HepG2 (cell line): ENCODE measurements at regions not wholly inside any gene's neighbourhood (a gene's known extent, or its start where the extent isn't known, plus 50 kb on each side); places are given as distances from the start of the nearest gene placed in this dataset.

Experiments
- ATAC-seq: fragments of 200-7000 bp; cut with Tn5 transposase; 3 replicates; pipeline ENCODE4 v1.9.1; 2020; ENCODE audit warnings: mild to moderate bottlenecking, moderate library complexity
- BruUV-seq: library from RNA; stranded (reverse); fragments of 400-500 nt; replicated peaks from 2 replicates; lab custom pipeline; 2021; lab: Mats Ljungman, UMichigan
- CTCF ChIA-PET: fragments of 300-600 bp; formaldehyde crosslinking; extraction: SDS; loops from one replicate; lab custom pipeline; 2021; ENCODE audit warnings: low total read pairs, inconsistent platforms, low intra/inter-chr PET ratio; lab: Yijun Ruan, JAX
- POLR2A ChIA-PET: fragments of 350-600 bp; sonication (Branson Sonifier 250); formaldehyde crosslinking; loops from one replicate; lab custom pipeline; 2020; ENCODE audit warnings: antibody characterized with exemption, inconsistent platforms; lab: Yijun Ruan, JAX
- DNase-seq: peaks from one replicate; pipeline ENCODE4 v3.0.0-alpha.2; 2015; ENCODE audit warnings: low spot score
- FAIRE-seq: peaks from 3 replicates; lab custom pipeline; 2011; peaks lifted over from hg19 to GRCh38; lab: Jason Lieb, UNC
- H2AFZ ChIP-seq: one replicate; pipeline ENCODE4 v1.6.1; 2011; ENCODE audit warnings: low read length, inconsistent platforms
- H3K27ac ChIP-seq: fragments of 300-600 bp; 3 replicates; pipeline ENCODE4 v1.8.0; 2011; ENCODE audit warnings: mixed run types, mild to moderate bottlenecking, mixed read lengths, low read length, inconsistent platforms; ENCODE audit not compliant: insufficient read depth; ENCODE audit errors: extremely low read length
- H3K27me3 ChIP-seq, 2 experiments: fragments of 200-600 bp in 1 of 2; 2 replicates in 1 of 2; 3 replicates in 1 of 2; pipeline versions ENCODE4 v1.6.0 to v1.8.0; 2011; ENCODE audit warnings: low read length in 2 of 2, mild to moderate bottlenecking in 2 of 2, moderate library complexity in 2 of 2, inconsistent platforms in 1 of 2; ENCODE audit not compliant: insufficient read depth in 2 of 2, control insufficient read depth in 1 of 2
- H3K36me3 ChIP-seq, 2 experiments: fragments of 200-600 bp in 1 of 2; replicated peaks in 1 of 2; 2 replicates in 1 of 2; 3 replicates in 1 of 2; pipeline versions ENCODE4 v1.5.1 to v1.8.0; 2011; ENCODE audit warnings: low read length in 2 of 2, inconsistent platforms in 1 of 2; ENCODE audit not compliant: insufficient read depth in 2 of 2, control insufficient read depth in 1 of 2
- H3K4me1 ChIP-seq: 2 replicates; pipeline ENCODE4 v1.5.1; 2012; ENCODE audit warnings: low read length, inconsistent platforms; ENCODE audit not compliant: insufficient read depth
- H3K4me2 ChIP-seq: 2 replicates; pipeline ENCODE4 v1.6.0; 2011; ENCODE audit warnings: low read depth, low read length, inconsistent platforms
- H3K4me3 ChIP-seq, 3 experiments: fragments of 200-600 bp in 1 of 3; sonication (generic), shearing (Covaris generic) in 1 of 3; replicated peaks in 1 of 3; 2 replicates each; pipeline ENCODE4 v1.5.1; 2011 to 2016; ENCODE audit warnings: low read length in 3 of 3, inconsistent platforms in 2 of 3, low read depth in 2 of 3, mild to moderate bottlenecking in 2 of 3, control low read depth in 1 of 3, mixed read lengths in 1 of 3; ENCODE audit not compliant: insufficient read depth in 1 of 3
- H3K79me2 ChIP-seq: one replicate; pipeline ENCODE4 v1.6.1; 2011; ENCODE audit warnings: low read length, inconsistent platforms; ENCODE audit not compliant: insufficient read depth
- H3K9ac ChIP-seq: 2 replicates; pipeline ENCODE4 v1.6.0; 2011; ENCODE audit warnings: mild to moderate bottlenecking, low read depth, low read length, inconsistent platforms; ENCODE audit not compliant: insufficient read depth
- H3K9me3 ChIP-seq: 2 replicates; pipeline ENCODE4 v1.5.1; 2012; ENCODE audit warnings: mild to moderate bottlenecking, low read length
- H4K20me1 ChIP-seq: 2 replicates; pipeline ENCODE4 v1.6.0; 2011; ENCODE audit warnings: inconsistent platforms, mild to moderate bottlenecking, low read length, moderate library complexity; ENCODE audit not compliant: insufficient read depth
- CBX1 ChIP-seq: IDR thresholded peaks from one replicate; pipeline ENCODE4 v1.6.1; 2016; ENCODE audit warnings: antibody characterized with exemption, low read depth
- CC2D1A ChIP-seq: sonication (generic); formaldehyde crosslinking; IDR thresholded peaks from 2 replicates; pipeline ENCODE4 v1.8.1; 2023; ENCODE audit warnings: mild to moderate bottlenecking, missing genetic modification reagents
- GMEB2 ChIP-seq: IDR thresholded peaks from 2 replicates; pipeline ENCODE4 v1.6.1; 2016; ENCODE audit warnings: missing biosample characterization, missing genetic modification reagents, low read depth
- HCFC1 ChIP-seq: fragments of 150-350 bp; IDR thresholded peaks from 2 replicates; pipeline ENCODE4 v1.6.1; 2014; ENCODE audit warnings: low read depth, low read length
- IKZF5 ChIP-seq: IDR thresholded peaks from 2 replicates; pipeline ENCODE4 v1.6.1; 2018; ENCODE audit warnings: missing genetic modification reagents, mild to moderate bottlenecking, missing compliant biosample characterization
- IRX3 ChIP-seq: sonication (generic); formaldehyde crosslinking; IDR thresholded peaks from 2 replicates; pipeline ENCODE4 v1.8.1; 2023; ENCODE audit warnings: mild to moderate bottlenecking, low read depth, missing genetic modification reagents, borderline replicate concordance
- KAT7 ChIP-seq: IDR thresholded peaks from 2 replicates; pipeline ENCODE4 v1.6.1; 2018; ENCODE audit warnings: borderline replicate concordance, missing compliant biosample characterization
- KLF16 ChIP-seq, 2 experiments: sonication (generic) in 1 of 2; formaldehyde crosslinking in 1 of 2; IDR thresholded peaks; 2 replicates each; pipeline versions ENCODE4 v1.6.1 to v1.8.0; 2016 to 2023; ENCODE audit warnings: missing genetic modification reagents in 2 of 2, missing compliant biosample characterization in 1 of 2
- ONECUT2 ChIP-seq: sonication (generic); formaldehyde crosslinking; IDR thresholded peaks from 2 replicates; pipeline ENCODE4 v1.4.0; 2020; ENCODE audit warnings: missing genetic modification reagents
- RXRB ChIP-seq: IDR thresholded peaks from 2 replicates; pipeline ENCODE4 v1.6.1; 2016; ENCODE audit warnings: borderline replicate concordance, missing genetic modification reagents, missing compliant biosample characterization
- ZBTB2 ChIP-seq: sonication (generic); formaldehyde crosslinking; IDR thresholded peaks from 2 replicates; pipeline ENCODE4 v1.8.0; 2022; ENCODE audit warnings: low read depth, missing genetic modification reagents
- ZNF430 ChIP-seq: sonication (generic); formaldehyde crosslinking; IDR thresholded peaks from 2 replicates; pipeline ENCODE4 v1.9.0; 2021; ENCODE audit warnings: mild to moderate bottlenecking, missing genetic modification reagents
- WGBS: methylation state at CpG from one replicate; pipeline ENCODE4 v1.1.6; 2017; ENCODE audit warnings: low lambda C conversion rate; 5-methylcytosine and 5-hydroxymethylcytosine counted together
- in situ Hi-C: cut with HindIII; loops from 2 replicates; pipeline ENCODE4 v1.10.0; 2017; ENCODE audit warnings: low pct_unique_long_range_greater_than_20kb; ENCODE audit not compliant: extremely low pct_ligation_motif_present
- intact Hi-C: fragments of 100-400 bp; cut with micrococcal nuclease; formaldehyde crosslinking; loops from one replicate; pipeline ENCODE4 v1.10.0; 2022; ENCODE audit not compliant: unreplicated experiment
- TF ChIP-seq, protein P1 (sequence below): IDR thresholded peaks from 2 replicates; pipeline ENCODE4 v1.6.1; 2012; ENCODE audit warnings: low read length, improper control_type of control experiment
- TF ChIP-seq, protein P2 (sequence below): fragments of 450-650 bp; IDR thresholded peaks from 2 replicates; pipeline ENCODE4 v1.6.1; 2016

DNA sequence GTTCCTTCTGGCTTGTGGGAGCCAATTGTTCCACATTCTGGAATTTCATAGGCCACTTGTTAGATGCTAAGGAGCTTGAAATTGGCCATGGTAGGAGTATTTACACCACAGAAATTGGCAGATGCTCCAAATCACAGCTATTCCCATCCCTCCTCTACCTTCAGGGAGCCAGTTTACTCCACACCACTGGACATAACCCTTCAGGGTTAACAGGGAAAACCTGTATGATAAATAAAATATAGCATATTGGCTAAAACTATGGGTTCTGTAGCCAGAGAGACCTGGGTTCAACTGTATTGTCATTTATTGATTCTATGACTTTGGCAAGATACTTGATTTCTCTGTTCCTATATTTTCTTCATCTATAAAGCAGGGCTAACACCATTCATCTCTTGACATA lies 384.2 kb upstream of the PROK2 start (continued):
- no peak for TF ChIP-seq ZBTB2 (CRISPR knock-in tag)
- no peak for TF ChIP-seq KLF16 (CRISPR knock-in tag; IDR thresholded peaks at IDR 0.05)
- TF ChIP-seq KAT7 (CRISPR knock-in tag) = no peak
- TF ChIP-seq RXRB (CRISPR knock-in tag) = no peak
- no peak for TF ChIP-seq CBX1
- TF ChIP-seq HCFC1 = no peak
- TF ChIP-seq IKZF5 = no peak
- TF ChIP-seq CC2D1A (CRISPR knock-in tag) = no peak
- TF ChIP-seq ZNF430 (CRISPR knock-in tag) = no peak

DNA sequence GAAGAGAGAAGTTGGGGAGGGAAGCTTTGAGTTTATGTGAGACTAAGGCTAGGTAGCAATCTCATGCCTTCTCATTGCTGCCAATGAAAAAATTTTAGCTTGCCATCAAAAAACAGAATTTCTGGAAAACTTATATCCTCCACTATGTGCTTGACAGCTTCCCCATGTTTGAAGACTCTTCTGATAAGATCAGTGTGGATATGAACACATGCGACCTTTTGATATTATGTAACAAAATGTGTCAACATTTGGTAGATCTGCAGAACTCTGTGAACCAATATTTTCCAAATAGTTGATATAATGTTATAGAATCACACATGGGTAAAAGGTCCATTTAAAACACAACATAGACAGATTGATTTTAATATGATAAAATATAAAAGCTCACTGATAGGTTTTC lies 380.9 kb upstream of the PROK2 start:
- H3K27me3 ChIP-seq = no peaks in the 10 kb centered on the region; a peak in 1 of 5 replicates
- no peak overlapping the region for H3K4me3 ChIP-seq
- H3K79me2 ChIP-seq = no peaks in the 10 kb centered on the region
- ATAC-seq (no peak), DNase-seq (no peak), FAIRE-seq (no peak)
- no peaks in the 10 kb centered on the region for H4K20me1 ChIP-seq
- H3K9me3 ChIP-seq = no peaks in the 10 kb centered on the region
- H3K9ac ChIP-seq = no peak overlapping the region
- H2AFZ ChIP-seq = no peak overlapping the region
- H3K4me1 ChIP-seq = no peaks in the 10 kb centered on the region
- 67% methylated on average over 1 of the region's 1 CpG for WGBS
- POLR2A ChIA-PET = no interaction called here
- no peak overlapping the region for H3K27ac ChIP-seq
- CTCF ChIA-PET = no interaction called here
- no peaks in the 10 kb centered on the region for H3K36me3 ChIP-seq
- H3K4me2 ChIP-seq = no peak overlapping the region
- in situ Hi-C loops (no loop called here), intact Hi-C loops (no loop called here)
- BruUV-seq = no TSS peak
- no peak for TF ChIP-seq IRX3 (CRISPR knock-in tag)
- TF ChIP-seq, protein P1, sequence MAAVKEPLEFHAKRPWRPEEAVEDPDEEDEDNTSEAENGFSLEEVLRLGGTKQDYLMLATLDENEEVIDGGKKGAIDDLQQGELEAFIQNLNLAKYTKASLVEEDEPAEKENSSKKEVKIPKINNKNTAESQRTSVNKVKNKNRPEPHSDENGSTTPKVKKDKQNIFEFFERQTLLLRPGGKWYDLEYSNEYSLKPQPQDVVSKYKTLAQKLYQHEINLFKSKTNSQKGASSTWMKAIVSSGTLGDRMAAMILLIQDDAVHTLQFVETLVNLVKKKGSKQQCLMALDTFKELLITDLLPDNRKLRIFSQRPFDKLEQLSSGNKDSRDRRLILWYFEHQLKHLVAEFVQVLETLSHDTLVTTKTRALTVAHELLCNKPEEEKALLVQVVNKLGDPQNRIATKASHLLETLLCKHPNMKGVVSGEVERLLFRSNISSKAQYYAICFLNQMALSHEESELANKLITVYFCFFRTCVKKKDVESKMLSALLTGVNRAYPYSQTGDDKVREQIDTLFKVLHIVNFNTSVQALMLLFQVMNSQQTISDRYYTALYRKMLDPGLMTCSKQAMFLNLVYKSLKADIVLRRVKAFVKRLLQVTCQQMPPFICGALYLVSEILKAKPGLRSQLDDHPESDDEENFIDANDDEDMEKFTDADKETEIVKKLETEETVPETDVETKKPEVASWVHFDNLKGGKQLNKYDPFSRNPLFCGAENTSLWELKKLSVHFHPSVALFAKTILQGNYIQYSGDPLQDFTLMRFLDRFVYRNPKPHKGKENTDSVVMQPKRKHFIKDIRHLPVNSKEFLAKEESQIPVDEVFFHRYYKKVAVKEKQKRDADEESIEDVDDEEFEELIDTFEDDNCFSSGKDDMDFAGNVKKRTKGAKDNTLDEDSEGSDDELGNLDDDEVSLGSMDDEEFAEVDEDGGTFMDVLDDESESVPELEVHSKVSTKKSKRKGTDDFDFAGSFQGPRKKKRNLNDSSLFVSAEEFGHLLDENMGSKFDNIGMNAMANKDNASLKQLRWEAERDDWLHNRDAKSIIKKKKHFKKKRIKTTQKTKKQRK = no peak
- TF ChIP-seq, protein P2, sequence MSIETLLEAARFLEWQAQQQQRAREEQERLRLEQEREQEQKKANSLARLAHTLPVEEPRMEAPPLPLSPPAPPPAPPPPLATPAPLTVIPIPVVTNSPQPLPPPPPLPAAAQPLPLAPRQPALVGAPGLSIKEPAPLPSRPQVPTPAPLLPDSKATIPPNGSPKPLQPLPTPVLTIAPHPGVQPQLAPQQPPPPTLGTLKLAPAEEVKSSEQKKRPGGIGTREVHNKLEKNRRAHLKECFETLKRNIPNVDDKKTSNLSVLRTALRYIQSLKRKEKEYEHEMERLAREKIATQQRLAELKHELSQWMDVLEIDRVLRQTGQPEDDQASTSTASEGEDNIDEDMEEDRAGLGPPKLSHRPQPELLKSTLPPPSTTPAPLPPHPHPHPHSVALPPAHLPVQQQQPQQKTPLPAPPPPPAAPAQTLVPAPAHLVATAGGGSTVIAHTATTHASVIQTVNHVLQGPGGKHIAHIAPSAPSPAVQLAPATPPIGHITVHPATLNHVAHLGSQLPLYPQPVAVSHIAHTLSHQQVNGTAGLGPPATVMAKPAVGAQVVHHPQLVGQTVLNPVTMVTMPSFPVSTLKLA = no peak
- TF ChIP-seq ONECUT2 (CRISPR knock-in tag) = no peak
- TF ChIP-seq GMEB2 (CRISPR knock-in tag) = no peak
